NCI-H774 (cell line): ENCODE measurements at regions not wholly inside any gene's neighbourhood (a gene's known extent, or its start where the extent isn't known, plus 50 kb on each side); places are given as distances from the start of the nearest gene placed in this dataset.

ENCODE experiments used
- DNase-seq: peaks from one replicate; lab custom pipeline; 2025; lab: John Stamatoyannopoulos, UW

DNA sequence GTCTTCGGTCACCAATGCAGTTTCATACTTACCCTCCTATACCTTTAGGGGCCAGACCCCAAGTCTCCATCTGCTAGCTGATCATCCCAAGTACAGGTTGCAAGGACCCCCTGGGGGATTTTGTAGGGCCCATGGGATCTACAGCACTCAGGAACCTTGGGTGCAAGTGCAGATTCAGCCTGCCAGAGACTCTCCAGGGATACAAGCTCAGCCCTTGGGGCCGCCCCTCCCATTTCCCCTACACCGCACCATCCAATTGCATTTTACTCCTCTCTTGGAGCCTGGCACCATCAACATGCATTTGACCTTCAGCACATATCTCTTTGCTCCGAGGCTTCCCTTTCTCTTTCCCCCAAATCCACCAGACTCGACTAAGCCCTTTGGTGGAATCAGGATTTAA lies 154.7 kb upstream of the ZNF536 start:
- DNase-seq: no peak

DNA sequence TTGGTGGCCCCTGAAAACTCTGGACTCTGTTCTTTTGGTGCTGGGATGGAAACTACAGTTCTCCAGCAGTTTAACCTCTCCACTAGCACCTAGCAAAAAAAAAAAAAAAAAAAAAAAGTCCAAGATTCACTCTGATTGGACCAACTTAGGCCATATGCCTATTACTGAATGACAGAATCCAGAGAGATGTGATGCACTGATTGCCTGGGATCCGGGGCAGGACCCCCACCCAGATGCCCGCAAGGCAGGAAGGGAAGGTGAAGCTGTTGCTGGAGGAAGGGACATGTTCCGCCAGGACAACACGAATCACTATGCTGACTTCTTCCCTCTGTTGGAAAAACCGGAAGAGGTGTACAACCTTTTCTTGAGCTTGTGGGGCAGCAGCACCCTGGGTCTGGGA lies 152.5 kb upstream of the ZNF536 start:
- DNase-seq: no peak

DNA sequence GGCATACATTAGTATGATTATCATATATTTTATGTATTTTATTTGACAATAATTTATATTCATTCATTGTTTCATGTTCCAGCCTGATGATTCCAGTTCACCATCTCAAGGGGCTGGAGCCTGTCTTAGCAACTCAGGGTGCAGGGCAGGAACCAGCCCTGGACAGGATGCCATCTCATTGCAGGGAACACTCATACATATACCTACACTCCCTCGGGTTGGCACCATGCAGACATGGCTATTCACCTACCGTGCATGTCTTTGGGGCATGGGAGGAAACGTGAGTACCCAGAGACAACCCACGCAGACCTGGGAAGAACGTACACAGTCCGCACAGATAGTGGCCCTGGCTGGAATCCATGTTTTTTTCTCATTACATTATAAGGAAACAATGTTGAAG lies 151.0 kb upstream of the ZNF536 start:
- DNase-seq: no peak

DNA sequence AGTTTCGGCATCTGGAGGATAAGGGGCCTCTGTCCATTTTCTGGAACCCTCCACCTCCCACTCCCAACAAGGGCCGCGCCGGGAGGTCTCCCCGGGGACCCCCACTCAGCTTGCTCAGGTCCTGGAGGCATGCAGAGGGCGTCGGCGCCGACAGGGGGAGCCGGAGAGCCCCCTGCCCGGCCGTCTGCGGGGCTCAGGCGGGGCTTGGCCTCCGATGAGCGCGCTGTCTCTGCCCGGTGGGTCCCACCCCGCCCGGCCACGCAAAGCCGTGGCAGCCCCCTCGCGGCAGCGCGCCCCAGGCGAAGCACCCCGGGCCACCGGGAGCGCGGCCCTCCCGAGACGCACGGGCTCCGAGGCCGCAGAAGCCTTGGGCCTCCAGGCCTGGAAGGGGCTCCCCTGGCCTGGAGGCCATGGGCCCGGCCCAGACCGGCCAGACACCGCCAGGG lies 149.7 kb upstream of the ZNF536 start:
- no peak for DNase-seq

DNA sequence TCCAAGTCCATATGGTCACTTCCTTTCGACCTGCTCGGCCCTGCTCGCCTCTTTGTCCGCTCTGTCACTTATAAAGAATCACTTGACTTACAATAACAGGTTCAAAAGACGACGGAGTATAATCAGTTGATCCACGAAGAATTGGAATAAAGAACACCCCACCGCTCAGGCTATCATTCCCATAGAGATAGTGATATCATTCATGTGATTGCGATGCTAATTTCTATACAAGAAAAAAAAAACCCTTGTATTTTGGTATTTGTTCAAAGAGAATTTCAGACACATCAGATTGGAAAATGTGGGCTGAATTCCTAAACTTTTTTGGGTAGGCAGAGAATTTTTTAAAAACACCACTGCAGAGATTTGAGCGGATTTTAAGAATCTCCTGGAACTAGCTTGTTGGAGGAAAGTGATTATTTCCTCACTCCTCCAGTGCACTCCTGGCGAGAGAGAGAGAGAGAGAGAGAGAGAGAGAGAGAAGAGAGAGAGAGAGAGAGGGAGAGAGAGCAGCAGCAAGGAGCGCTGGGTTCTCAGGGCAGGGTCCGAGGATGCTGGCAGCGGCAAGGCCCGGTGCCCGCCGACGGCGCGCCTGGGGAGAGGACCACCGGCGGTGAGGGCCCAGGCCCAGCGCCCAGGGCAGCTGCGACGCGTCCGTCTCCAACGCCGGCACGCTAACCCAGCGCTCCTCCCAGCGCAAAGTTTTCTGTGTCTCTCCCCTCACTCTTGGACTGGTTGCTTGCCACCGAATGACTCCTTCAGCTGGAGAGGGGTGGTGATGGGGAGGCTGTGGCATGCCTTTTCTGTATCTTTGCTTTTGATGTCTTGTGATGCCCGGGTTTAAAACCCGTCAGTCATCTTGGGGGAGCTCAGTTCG lies 149.0 kb upstream of the ZNF536 start:
- DNase-seq: no peak

DNA sequence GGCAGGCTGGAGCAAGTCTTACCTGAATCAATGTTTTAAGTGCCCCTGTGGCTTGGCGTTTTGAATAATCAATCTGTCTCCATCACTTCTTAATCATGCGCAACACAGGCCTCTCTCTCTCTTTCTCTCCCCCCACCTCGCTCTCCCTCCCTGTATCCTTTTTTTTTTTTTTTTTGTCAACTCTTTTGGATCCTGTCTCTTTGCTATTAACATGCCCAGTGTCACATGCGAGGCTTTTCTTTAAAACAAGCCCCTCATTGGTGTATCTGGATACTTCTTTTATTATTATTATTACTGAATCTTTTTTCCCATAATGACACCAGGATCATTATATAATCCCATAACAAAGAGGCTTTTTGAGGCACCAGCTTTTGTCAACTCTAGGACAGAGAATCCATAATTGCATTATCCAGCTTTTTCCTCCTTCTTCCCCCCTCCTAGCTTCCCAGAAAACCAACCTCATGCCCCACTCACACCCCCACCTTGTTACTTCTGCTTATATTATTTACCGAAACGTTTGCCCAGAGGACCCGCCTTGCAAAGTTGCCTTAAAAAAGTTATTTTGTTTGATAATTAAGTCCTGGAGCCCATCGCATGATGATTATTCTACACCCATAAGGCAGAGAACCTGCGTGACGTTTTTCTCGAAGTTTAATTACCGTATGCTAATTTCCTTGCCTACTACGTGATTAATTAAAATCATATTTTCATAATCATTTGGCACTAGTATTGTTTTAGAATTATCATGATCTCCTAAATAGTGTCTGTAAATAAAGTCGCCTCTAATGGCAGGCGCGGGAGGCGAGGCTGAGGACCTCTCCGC lies 148.1 kb upstream of the ZNF536 start:
- DNase-seq: no peak

DNA sequence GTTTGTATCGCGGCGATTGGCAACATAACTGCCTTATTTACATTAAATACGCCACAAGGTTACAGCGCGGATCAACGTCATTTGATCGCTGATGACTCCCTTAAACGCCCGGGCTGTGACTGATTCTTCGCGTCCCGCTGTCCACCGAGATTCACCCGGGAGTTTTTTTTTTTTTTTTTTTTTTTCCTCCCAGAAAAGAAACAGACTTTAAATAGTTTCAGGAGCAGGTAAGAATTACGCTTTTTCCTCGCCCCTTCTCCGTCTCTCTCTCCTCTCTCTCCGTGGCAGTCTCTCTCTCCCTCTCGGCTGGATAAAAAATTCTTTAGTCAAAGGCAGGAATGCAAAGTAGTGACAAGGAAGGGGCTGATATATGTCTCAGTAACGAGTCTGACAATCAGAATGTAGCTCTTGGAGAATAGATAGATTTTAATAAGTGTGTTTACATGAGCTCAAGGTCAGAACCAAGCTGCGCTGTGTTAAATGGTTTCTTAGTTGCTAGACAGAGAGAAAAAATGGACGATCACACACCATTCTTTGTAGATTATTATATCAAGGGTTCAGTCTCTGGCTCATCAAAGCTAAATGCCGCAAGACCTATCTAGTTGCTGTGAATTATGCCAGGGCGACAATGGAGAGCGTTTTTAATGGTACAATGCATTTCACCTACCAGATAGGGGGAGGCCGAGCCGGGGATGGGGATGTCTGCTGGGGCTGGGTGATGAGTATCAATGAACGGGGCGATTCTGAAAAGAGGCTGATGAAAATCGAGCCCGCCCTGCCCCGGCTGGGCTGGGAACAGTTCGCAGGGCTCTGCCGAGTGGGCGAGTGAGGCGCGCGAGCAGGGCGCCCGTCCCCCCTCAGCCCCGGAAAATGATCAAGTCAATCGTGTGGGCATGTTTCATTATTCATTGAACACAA lies 147.2 kb upstream of the ZNF536 start:
- peak; percentile 5 for DNase-seq

DNA sequence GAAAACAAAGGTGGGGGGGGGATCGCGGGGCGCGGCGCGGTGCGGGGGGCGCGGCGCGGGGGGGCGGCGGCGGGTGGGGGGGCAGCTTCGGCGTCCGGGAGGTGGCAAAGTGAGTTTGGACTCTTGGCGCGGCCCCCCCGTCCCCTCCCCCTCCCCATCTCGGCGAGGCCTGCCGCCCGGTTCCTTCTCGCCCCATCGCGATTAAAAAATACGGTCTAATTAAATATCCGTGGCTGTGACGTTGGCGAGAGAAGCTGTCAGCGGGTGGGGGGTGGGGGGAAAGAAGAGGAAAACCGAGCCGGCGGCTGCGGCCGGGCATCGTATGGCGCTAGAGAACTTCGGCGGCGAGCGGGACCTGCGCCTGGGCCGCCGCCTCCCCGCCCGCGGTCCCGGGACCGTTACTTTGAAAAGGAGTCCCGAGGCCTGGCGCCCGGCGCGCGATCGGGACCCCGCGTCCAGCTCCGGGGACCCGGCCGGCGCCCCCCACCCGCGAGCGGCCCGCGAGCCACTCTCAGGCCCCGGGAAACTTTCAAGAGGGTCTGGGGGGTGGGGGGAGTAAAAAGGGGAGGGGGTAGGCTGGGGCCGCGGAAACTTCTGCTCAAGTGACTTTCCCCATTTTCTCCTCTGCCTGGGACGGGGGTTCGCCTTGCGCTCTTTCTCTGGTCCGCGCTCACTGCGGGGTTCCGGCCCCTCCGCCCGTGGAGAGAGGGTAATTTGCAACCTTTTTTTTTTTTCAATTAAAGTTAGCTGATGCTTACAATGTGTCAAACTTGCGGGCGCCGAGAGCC lies 146.3 kb upstream of the ZNF536 start:
- no peak for DNase-seq

DNA sequence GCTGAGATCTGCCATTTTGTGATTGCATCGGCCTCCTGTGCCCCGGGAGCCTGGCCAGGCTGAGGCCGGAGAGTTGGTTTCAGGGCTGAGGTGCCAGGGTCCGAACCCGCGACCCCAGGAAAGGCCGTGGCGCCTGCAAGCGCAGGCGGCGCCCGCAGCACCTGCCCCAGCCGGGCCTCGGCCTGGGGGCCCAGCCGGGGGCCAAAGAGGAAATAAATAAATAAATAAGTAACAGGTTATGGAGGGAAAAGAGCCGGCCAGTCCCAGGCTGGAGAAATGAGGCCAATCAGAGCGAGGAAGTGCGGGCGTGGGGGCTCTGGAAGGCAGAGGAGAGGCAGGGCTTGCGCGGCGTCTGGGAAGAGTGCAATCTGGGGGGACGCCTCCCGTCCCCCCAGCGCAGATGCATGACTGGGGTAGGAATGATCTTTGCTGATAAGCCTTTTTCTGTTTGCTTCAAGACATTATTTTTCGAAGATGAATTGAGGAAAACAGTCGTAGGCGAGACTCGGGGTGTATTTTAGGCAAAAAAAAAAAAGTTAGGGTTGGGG lies 145.6 kb upstream of the ZNF536 start:
- no peak for DNase-seq

DNA sequence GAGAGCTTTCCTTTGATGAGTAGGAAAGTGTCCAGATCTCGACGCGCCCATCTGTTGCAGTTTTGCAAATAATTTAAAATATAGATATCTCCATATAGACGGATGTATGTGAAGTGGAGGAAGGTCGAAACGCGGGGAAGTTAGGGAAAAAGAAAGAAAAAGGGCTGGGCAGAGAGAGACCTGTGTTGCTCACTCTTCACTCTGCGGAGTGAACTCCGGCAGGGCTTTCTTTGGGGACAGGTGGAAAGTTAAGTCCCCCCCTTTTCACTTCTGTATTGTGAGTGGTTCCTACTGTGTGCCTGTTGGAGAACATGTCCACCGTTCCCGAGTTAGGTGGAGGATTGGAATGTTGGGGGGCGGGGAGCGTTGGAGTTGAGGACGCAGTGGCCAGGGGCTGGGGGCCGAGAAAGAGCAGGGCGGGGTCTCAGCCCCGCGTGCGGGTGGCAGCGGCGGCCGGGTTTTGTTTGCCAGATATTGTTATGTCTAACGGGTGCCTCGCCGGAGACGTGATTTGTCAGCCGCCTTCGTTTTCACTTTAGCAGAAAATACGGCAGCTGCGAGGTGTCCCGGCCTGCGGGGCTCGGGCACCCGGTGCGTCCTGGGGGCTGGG lies 145.1 kb upstream of the ZNF536 start:
- DNase-seq: no peak

DNA sequence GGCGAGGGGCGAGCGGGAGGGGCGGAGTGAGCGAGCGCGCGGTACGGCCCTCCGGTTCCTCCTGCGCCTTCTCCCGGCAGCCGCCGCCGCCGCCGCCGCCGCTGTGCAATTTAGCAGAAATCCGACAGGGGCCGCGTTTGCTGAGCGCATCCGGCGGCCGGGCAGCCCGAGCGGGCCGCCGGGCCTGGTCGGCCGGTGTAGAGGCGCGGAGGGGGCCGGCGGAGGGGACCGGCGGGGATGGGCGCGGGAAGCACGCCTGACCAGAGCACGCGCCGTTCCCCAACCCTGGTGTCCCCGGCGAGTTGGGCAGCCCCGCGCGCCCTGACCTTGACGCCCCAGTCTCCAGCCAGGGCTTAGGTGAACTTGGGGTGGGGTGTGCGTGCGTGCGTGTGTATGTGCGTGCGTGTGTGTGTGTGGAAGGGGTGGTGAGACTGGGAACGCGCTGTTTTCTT lies 144.5 kb upstream of the ZNF536 start:
- peak; percentile 6 for DNase-seq

DNA sequence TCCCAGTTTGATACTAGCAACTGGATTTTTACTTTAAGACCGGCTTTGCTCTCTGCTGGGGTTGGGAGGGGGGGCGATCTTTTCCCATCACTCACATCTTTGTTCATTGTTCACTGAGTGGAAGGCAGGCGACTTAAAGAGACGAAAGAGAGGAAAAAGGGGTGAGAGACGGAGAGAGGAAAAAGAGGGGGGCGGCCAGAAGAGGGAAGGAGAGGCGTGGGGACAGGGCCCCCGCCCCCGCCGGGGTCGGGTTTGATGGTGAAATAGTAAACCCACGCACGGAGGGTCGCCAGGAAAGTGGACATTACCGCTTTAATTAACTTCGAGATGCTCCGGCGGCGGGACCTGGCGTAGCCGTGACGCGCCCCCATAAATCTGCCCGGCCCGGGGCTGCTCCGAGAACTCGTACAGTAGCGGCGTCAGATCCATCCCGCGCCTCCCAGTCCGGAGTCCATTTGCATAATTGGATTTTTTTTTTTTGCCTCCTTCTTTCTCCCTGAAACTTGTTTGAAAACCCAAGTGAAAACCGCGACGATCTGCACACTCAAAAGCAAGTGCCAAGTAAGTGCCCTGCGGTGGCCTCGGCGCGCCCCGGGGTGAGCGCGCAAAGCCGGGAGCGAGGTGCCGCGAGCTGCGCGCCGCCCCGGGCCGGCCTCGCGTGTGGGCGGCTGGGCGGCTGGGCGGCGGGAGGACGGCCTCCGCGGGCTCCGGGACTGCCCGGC lies 143.9 kb upstream of the ZNF536 start:
- no peak for DNase-seq

DNA sequence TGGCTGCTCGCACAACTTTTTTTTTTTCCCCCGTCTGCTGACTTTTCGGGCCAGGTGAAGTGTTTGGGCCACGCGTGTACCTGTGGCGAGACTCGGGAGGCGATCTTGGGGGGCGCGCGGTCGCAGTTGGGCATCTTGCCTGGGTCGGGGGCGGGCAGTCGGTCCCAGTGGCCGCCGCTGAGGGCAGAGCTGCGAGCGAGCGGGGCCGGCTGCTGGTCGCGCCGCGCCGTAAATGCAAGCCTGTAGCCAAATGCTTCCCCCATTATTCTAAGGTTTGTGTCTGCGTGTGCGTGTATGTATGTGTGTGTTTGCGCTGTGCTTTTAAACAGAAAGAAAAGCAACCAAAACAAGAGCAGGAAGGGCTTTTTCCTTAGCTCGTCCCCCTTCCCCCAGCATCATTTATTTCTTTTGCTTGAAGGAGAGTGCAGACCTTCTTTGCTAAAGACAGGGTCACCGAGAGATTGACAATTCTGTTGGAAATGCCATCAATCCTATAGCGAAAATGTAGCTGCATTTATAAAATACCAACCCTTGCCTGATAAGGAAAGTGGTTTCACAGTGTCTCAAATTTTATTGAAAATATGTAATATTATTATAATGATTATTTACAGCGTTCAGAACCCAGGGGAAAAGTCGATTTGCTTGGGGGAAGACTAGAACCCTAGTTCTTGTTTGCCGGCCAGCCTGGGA lies 143.2 kb upstream of the ZNF536 start:
- DNase-seq: no peak

DNA sequence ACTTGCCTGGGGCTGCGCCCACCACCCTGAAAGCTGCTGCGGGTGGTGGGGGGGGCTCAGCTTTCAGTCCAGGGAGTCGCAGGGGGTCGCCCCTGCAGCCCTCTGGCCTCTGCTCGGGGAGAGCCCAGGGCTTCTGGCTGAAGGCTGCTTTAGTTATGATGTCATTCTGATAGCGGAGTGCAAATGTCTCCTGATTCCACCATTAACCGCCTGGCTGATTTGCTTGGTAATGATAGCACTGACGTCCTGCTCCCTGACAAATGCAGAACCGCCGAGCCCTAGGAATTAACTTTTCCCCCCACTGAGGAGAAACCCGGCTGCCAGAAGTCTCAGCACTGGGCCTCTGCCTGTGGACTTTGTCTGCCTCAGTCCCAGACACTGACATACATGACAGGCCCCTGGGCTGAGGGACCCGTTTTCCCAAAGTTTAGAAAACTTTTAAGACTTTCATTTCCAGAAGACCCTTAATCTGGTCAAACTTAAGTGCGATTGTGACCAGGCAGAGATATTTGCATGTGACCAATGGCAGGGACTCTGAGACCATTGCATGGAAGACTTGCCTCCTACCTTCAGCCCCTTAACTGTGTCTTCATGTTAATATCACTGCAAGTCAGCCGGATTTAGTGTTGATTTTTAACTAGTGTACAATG lies 142.5 kb upstream of the ZNF536 start:
- DNase-seq: no peak

DNA sequence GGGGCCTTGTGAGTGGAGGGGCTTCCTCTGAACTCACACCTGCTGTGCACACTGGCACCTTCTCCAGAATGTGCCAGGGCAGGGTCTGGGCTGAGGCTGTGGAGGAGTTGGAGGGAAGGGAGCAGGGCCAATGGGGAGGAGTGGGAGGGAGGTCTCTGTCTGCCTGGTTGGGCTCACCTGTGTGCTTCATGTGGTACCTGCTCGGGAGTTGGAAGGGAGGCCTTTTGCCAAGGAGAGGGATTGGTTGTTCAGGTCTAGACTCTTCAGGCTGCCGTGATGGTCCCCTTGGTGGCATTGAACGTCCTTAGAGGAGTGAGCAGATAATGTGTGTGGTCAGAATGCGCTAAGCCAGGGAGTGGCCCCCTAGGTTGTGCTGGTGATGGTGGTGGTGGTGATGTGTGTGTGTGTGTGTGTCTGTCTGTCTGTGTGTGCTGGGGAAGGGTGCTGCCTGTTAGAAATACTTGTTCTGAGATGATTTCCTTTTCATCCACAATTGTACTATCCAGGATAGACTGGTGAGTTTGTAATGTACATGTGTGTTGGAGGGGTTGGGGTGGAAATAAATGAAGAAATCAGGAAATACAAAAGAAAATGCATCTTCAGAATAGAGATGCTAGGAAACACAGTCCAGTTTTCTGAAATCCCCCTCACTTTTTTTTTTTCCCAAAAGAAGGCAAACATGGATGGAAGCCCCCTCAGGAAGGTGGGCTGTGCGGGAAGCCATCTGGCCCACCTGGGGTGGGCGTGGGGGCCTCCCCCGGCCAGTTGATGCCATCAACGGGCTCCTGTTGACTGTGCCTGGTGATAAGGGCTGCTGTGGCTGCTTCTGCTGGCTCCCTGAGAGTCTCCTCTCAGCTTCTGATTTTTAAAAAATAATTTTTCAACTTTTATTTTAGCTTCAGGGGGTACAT lies 140.5 kb upstream of the ZNF536 start:
- DNase-seq: no peak

DNA sequence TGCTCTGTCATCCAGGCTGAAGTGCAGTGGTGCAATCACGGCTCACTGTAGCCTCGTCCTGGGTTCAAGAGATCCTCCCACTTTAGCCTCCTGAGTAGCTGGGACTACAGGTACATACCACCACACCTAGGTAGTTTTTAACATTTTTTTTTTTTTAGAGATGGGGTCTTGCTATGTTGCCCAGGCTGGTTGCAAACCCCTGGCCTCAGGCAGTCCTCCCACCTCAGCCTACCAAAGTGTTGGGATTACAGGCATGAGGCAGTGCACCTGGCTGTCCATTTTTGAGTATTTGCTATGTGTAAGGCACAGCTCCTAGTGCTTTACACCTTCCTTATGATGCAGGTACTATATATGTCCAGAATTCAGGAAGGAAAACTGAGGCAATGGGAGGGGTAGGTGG lies 138.8 kb upstream of the ZNF536 start:
- DNase-seq: no peak

DNA sequence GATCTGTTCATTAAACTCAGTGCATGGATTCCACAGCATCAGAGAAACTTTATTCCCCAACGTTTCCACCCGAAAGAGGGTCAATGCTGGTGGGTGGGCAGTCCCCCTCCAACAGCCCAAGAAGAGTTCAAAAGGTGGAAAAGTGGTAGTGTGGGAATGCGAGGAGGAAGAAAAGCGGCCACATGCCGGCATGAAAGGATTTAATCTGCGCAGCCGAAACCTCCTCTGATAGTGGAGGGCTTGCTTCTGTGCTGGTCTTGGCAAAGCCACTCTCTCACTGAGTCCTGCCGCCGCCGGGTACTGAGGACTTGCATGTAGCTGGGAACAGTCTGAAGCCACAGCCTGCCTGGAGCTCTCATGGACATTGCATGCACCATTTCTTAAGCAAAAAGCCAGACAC lies 136.2 kb upstream of the ZNF536 start:
- no peak for DNase-seq

DNA sequence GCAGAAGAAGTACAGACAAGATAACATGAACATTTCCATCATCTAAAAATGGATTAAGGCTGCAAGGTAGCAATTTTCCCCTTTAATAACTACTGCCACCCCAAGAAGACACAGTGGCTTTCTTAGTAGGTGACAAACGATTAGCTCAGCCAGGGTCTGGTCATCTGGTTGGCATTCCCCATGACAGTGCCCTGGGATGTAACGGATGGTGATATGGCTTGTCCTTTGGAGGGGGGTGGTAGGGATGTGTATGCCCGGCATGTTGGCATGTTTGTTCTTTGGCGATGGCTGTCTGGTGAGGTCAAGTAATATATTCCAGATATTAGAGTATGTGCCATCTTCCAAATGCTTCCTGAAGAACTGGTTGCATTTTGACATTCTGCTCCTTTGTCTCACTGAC lies 135.6 kb upstream of the ZNF536 start:
- DNase-seq: no peak
